ENCODE measurements at regions not wholly inside any gene's neighbourhood (a gene's known extent, or its start where the extent isn't known, plus 50 kb on each side); places are given as distances from the start of the nearest gene placed in this dataset.

- peak; percentile 89 for DNase-seq (ENCODE audit: unreplicated experiment)
- H3K27ac Mint-ChIP-seq (ENCODE audit: low read depth, unreplicated experiment): peak overlapping the region; percentile 91
These were observed 105.2 kb upstream of the ATF7IP start for GRCh38 chr12:14260011-14260993.

DNA sequence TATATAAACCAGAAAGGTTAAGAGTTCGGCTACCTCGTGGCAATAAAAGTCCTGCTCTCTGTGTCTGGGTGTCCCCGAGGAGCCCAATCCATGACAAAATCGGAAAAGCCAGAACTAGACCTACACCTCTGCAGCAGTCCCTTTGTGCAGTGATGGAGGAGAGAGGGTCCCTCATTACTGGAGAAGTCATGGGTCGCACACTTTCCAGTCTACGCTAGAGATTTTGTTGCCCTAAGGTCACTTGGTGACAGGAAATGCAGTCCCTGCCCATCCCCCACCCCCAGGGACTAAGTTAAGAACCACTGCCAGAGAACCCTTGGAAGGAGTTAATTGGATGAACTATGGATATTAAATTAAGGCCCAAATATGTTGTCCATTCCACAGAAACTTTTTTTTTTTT is 104.4 kb upstream of the ATF7IP start:
- DNase-seq (ENCODE audit: unreplicated experiment): no peak
- H3K27ac Mint-ChIP-seq (ENCODE audit: low read depth, unreplicated experiment): peak overlapping the region; percentile 91
- H3K27me3 Mint-ChIP-seq (ENCODE audit: insufficient read depth, unreplicated experiment): no peaks in the 10 kb centered on the region
- no peaks in the 10 kb centered on the region for H3K36me3 Mint-ChIP-seq (ENCODE audit: insufficient read depth, unreplicated experiment)
- intact Hi-C loops (cut with micrococcal nuclease): no loop called here
- no peak for TF ChIP-seq CTCF (IDR thresholded peaks at IDR 0.05; ENCODE audit: unreplicated experiment)
- peaks cover 7% of the 10 kb centered on the region for H3K9me3 Mint-ChIP-seq (ENCODE audit: unreplicated experiment)
- POLR2A ChIA-PET: interaction anchor here (1.1 to 2.7 kb wide), 2 partner anchors 12 to 105 kb away, joined by 7 to 17 read pairs; partner anchors contain the start of gene ATF7IP
- H3K4me3 Mint-ChIP-seq (ENCODE audit: unreplicated experiment): no peak overlapping the region
- CTCF ChIA-PET: no interaction called here
- H3K4me1 Mint-ChIP-seq (ENCODE audit: insufficient read depth, unreplicated experiment): peaks cover 23% of the 10 kb centered on the region
- no TSS peak for BruUV-seq (replicated peaks)

More at GRCh38 chr12:14260011-14260993, 105.2 kb upstream of the ATF7IP start:
- Mint-ChIP-seq H3K4me1 (ENCODE audit: insufficient read depth, unreplicated experiment) (peaks cover 25% of the 10 kb centered on the region), H3K27me3 (ENCODE audit: insufficient read depth, unreplicated experiment) (no peaks in the 10 kb centered on the region), H3K4me3 (ENCODE audit: unreplicated experiment) (peak overlapping the region; percentile 43), H3K9me3 (ENCODE audit: unreplicated experiment) (peaks cover 7% of the 10 kb centered on the region), H3K36me3 (ENCODE audit: insufficient read depth, unreplicated experiment) (no peaks in the 10 kb centered on the region)
- POLR2A ChIA-PET: interaction anchor here (0.6 to 2.7 kb wide), 3 partner anchors 13 to 106 kb away, joined by 3 to 17 read pairs (median 7); partner anchors contain the start of gene ATF7IP
- TF ChIP-seq CTCF (IDR thresholded peaks at IDR 0.05; ENCODE audit: unreplicated experiment): no peak
- CTCF ChIA-PET: interaction anchor here (0.5 kb wide), 1 partner anchor 158 kb away, joined by 4 read pairs; no protein-coding TSS in a partner anchor
- no TSS peak for BruUV-seq (replicated peaks)
- intact Hi-C loops (cut with micrococcal nuclease): loop anchor here (1.0 kb wide), 1 partner anchor 105 kb away; the partner anchor contains the start of gene ATF7IP

DNA sequence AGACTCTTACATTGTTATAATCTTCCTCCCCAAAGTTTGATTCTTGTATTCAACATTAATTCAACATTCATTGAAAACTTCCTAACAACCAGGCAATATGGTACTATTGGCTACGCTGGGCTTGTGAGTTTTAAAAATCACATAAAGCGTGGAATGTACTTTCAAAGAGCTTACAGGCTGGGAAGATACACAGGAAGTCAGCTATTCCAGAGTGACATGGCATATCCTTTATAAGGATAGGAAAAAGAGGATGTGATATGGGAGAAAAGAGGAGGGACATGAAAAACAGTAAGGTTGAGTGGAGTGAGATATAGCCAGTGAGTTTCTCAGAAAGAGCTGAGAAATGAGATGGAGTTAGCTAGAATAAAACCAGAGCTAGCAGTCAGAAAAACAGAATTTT is 103.6 kb upstream of the ATF7IP start:
- DNase-seq (ENCODE audit: unreplicated experiment): no peak
- Mint-ChIP-seq H3K4me3 (ENCODE audit: unreplicated experiment) (no peak overlapping the region), H3K27ac (ENCODE audit: low read depth, unreplicated experiment) (no peak overlapping the region), H3K9me3 (ENCODE audit: unreplicated experiment) (peaks cover 7% of the 10 kb centered on the region), H3K36me3 (ENCODE audit: insufficient read depth, unreplicated experiment) (no peaks in the 10 kb centered on the region), H3K4me1 (ENCODE audit: insufficient read depth, unreplicated experiment) (peaks cover 17% of the 10 kb centered on the region), H3K27me3 (ENCODE audit: insufficient read depth, unreplicated experiment) (no peaks in the 10 kb centered on the region)
- intact Hi-C loops (cut with micrococcal nuclease): no loop called here
- CTCF ChIA-PET: interaction anchor here (0.5 to 1.8 kb wide), 6 partner anchors 12 to 1219 kb away, joined by 3 to 7 read pairs (median 4); partner anchors contain the start of gene ATF7IP
- BruUV-seq (replicated peaks): no TSS peak
- no peak for TF ChIP-seq CTCF (IDR thresholded peaks at IDR 0.05; ENCODE audit: unreplicated experiment)
- POLR2A ChIA-PET: interaction anchor here (0.9 to 1.8 kb wide), 4 partner anchors 12 to 181 kb away, joined by 3 to 18 read pairs (median 10); partner anchors contain the start of gene ATF7IP
